ENCODE measurements at regions not wholly inside any gene's neighbourhood (a gene's known extent, or its start where the extent isn't known, plus 50 kb on each side); places are given as distances from the start of the nearest gene placed in this dataset.

DNA sequence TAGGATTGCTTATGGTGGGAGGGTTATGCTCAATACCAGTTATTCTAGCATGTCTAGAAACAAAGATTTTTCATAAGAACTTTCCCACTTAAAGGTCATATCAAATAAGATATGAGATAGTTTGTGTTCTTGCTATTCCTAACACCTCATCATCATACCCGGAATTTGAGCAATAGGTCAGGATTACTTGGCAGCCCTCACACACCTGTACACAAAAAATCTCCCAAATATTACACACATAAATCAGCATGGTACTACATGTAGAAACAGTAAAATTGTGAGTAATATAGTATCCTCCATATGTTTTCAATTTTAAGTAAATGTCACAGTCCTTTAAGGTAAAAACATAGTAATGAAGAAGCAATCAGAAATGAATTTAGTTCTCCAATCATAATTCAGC, 113.7 kb downstream of the SLC25A46 start:
- TF ChIP-seq SUZ12 (IDR thresholded peaks at IDR 0.05; ENCODE audit: extremely low read depth, insufficient read depth, insufficient read length), result no peak
- TF ChIP-seq YY1 (IDR thresholded peaks at IDR 0.05; ENCODE audit: insufficient read depth, insufficient read length), result no peak
- TF ChIP-seq ZNF274 (IDR thresholded peaks at IDR 0.05; ENCODE audit: low read depth, low read length), result no peak
